GM12865 (cell line): ENCODE measurements at regions not wholly inside any gene's neighbourhood (a gene's known extent, or its start where the extent isn't known, plus 50 kb on each side); places are given as distances from the start of the nearest gene placed in this dataset.

ENCODE experiments used
- DNase-seq: peaks from one replicate; pipeline ENCODE4 v3.0.0; 2010; ENCODE audit warnings: low read depth
- H3K4me3 ChIP-seq: 2 replicates; pipeline ENCODE4 v1.5.1; 2011; ENCODE audit warnings: mild to moderate bottlenecking, low read depth, low read length, control low read depth
- TF ChIP-seq, protein P1 (sequence below): IDR thresholded peaks from 2 replicates; pipeline ENCODE4 v1.5.1; 2011; ENCODE audit warnings: low read length, control low read depth, low read depth, inconsistent platforms; ENCODE audit not compliant: insufficient read depth; ENCODE audit errors: missing control alignments

DNA sequence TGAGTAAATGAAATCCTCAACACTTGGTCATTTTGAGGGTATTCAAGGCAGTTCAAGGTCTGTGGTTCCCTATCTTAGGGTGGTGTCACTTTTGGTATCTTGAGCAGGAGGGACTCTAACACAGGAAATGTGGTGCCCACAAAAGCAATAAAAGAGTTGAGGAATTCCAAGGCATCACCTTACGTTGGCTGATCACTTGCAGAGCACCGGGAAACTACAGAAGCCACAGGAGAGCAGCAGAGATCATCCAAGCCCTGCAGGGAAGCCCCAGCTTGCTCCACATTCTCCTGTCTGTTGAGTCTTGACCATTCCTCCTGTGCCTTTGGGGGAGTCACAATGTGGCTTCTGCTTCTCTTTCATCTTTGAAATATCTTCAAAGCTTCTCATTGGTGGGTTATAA lies 565.8 kb upstream of the ADARB2 start:
- TF ChIP-seq, protein P1, sequence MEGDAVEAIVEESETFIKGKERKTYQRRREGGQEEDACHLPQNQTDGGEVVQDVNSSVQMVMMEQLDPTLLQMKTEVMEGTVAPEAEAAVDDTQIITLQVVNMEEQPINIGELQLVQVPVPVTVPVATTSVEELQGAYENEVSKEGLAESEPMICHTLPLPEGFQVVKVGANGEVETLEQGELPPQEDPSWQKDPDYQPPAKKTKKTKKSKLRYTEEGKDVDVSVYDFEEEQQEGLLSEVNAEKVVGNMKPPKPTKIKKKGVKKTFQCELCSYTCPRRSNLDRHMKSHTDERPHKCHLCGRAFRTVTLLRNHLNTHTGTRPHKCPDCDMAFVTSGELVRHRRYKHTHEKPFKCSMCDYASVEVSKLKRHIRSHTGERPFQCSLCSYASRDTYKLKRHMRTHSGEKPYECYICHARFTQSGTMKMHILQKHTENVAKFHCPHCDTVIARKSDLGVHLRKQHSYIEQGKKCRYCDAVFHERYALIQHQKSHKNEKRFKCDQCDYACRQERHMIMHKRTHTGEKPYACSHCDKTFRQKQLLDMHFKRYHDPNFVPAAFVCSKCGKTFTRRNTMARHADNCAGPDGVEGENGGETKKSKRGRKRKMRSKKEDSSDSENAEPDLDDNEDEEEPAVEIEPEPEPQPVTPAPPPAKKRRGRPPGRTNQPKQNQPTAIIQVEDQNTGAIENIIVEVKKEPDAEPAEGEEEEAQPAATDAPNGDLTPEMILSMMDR, result no peak
- no peak overlapping the region for H3K4me3 ChIP-seq
- DNase-seq, result no peak

DNA sequence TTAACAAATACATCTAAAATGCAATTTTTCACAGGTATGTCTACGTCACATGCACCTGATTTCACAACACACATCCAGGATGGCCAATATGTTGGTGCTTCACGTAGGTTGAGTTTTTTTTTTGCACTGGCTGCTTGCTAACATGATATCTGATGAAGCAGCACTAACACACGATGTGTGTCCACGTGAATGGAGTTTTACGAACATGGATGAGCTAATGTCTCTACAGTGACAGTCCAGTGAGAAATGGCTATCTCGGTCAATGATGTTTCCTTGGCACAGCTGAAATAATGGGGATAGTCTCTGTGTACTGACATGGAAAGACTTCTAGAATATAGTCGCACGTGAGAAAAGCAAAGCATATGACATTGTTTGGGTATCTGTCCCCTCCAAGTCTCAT lies 563.9 kb upstream of the ADARB2 start:
- no peak overlapping the region for H3K4me3 ChIP-seq
- DNase-seq, result no peak
- TF ChIP-seq, protein P1, result no peak

DNA sequence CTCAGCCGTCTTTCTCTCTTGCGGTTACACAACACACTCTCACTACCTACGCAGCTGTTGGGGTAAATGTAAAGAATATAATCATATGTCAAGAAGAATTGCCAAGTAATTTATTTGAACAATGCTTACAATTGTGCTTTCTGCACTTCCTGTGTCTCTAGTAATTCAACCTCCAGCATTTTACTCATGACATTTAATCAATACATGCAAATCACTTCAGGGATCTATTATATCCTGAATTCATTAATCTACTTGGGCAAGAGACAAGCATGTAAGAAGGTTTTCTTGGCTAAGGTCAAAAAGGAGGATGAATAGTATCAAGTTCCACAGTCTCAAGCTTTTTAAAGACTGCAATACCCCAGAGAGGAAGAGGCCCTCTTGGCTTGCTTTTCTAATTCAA lies 562.9 kb upstream of the ADARB2 start:
- TF ChIP-seq, protein P1, result no peak
- DNase-seq, result no peak
- no peak overlapping the region for H3K4me3 ChIP-seq

DNA sequence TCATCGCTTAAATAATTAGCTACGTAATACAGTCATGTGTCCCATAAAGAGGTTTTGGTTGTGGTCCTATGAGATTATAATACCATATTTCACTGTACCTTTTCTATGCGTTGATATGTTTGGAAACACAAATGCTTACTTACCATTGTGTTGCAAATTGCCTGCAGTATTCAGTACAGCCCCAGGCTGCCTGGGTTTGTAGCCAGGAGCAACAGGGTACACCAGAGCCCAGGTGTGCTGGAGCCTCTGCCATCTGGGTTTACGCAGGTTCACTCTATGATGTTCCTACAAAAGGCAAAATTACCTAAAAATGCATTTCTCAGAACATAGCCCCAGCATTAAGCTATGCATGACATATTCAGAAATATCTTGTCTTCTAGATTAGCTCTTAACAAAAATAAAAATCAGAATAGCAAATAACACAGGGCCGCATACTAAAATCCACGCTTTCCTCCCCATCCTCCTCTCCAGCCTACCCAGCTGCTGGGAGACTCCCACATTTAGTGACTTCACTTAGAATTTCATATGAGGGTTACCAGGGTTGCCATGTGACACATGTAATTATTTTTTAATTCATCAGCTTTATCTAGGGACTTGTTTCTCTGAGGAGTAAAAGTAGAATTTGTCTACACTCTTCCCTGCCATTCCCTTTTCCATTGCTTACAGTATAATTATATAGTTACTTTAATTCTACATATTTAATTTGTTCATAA lies 559.0 kb upstream of the ADARB2 start:
- H3K4me3 ChIP-seq, result no peak overlapping the region
- TF ChIP-seq, protein P1, result no peak
- no peak for DNase-seq

DNA sequence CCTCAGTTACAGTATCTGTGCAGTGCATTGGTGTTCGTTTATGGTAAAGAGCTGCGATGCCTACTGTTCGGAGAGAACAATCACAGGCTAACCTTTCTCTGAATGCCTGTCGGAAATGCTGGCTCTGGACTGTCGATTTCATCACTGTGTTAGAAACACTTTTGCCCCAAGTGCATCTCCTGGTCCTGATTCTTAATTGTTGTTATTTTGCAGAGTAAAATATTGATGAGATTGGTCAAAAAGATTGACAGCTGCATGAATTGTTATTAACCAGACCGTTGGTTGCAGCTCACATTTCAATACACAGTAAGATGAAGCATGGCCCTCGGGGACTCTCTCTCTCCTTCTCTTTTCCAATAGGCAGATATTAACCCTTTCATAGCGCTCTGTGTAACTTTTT lies 557.4 kb upstream of the ADARB2 start:
- no peak for DNase-seq
- TF ChIP-seq, protein P1, result no peak
- H3K4me3 ChIP-seq, result no peak overlapping the region

DNA sequence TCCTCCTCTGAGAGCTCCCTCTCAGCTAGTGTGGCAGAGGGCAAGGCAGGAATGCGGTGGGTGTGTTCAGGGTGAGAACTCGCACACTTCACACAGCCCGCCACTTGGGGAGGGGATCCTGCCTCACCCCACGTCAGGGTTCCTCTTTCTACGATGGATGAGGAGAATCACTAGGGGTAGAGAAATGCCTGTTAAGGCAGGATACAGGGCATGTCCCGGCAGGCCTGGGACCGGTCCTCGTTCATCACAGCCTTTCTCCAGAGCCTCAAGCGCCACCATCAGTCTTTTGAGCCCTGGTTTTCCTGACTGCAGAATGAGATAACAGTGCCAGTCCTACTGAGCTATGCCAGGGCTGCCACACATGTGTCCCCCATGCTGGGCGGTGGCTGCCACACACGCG lies 546.7 kb upstream of the ADARB2 start:
- DNase-seq, result no peak
- H3K4me3 ChIP-seq, result no peak overlapping the region
- TF ChIP-seq, protein P1, result no peak

DNA sequence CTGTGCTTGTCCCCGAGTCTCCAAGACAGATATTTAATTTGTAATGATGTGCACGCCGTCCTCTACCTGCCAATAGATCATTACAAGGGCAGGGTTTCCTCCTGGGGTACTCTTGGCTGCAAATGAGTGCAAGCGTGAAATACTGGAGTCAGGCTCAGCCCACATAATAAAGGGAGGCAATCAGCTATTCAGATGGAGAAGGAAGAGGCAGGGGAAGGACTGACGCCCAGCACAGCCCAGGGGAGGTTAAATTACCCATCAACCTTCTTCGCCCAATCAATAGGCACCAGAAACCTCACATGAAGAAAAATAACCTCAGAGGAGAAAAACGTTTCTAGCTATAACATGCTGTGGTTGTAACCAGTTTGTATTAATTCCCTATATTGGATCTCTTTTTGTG lies 544.9 kb upstream of the ADARB2 start:
- no peak overlapping the region for H3K4me3 ChIP-seq
- no peak for DNase-seq
- TF ChIP-seq, protein P1, result no peak
